GM23248 (cell line): ENCODE measurements at regions not wholly inside any gene's neighbourhood (a gene's known extent, or its start where the extent isn't known, plus 50 kb on each side); places are given as distances from the start of the nearest gene placed in this dataset.

Experiments used
- EZH2 ChIP-seq: fragments of 200-600 bp; sonication (generic); IDR thresholded peaks from 2 replicates; pipeline ENCODE4 v1.6.1; 2018; ENCODE audit warnings: antibody characterized with exemption, mild to moderate bottlenecking; ENCODE audit not compliant: insufficient read depth, poor library complexity, severe bottlenecking
- EZH2phosphoT487 ChIP-seq: fragments of 200-600 bp; sonication (generic); IDR thresholded peaks from 2 replicates; pipeline ENCODE4 v1.6.1; 2018; ENCODE audit warnings: antibody characterized with exemption, moderate library complexity, mild to moderate bottlenecking, low read depth; ENCODE audit not compliant: insufficient read depth

- TF ChIP-seq EZH2phosphoT487 (no peak), EZH2 (no peak)
Observed at GRCh38 chr11:80911666-80912065, 1470.8 kb upstream of the TENM4 start.
